CD14-positive monocyte (primary cell): ENCODE measurements at regions not wholly inside any gene's neighbourhood (a gene's known extent, or its start where the extent isn't known, plus 50 kb on each side); places are given as distances from the start of the nearest gene placed in this dataset.

Experiments
- DNase-seq, 3 donors: peaks; one replicate each; pipeline ENCODE4 v3.0.0-alpha.2; 2011 to 2022
- H2AFZ ChIP-seq: 2 replicates; pipeline ENCODE4 v1.6.0; 2012; ENCODE audit warnings: mild to moderate bottlenecking, low read depth, low read length, inconsistent platforms; ENCODE audit not compliant: insufficient read depth, poor library complexity, severe bottlenecking
- H3K27ac ChIP-seq, 2 donors: 1 replicate in 1 of 2; 2 replicates in 1 of 2; pipeline ENCODE4 v1.5.1; 2012 to 2013; ENCODE audit warnings: low read length in 2 of 2, control low read depth in 1 of 2, inconsistent platforms in 1 of 2, low read depth in 1 of 2, mild to moderate bottlenecking in 1 of 2
- H3K27me3 ChIP-seq, 2 donors: one replicate each; pipeline versions ENCODE4 v1.6.0 to v1.6.1; 2011 to 2013; ENCODE audit warnings: low read length in 2 of 2; ENCODE audit not compliant: control insufficient read depth in 2 of 2, insufficient read depth in 2 of 2
- H3K36me3 ChIP-seq, 2 donors: replicated peaks in 1 of 2; 1 replicate in 1 of 2; 2 replicates in 1 of 2; pipeline versions ENCODE4 v1.5.1 to v1.6.1; 2012 to 2013; ENCODE audit warnings: low read length in 2 of 2, control low read depth in 1 of 2, inconsistent platforms in 1 of 2, mild to moderate bottlenecking in 1 of 2; ENCODE audit not compliant: insufficient read depth in 2 of 2, control insufficient read depth in 1 of 2
- H3K4me1 ChIP-seq, 2 donors: 1 replicate in 1 of 2; 2 replicates in 1 of 2; pipeline versions ENCODE4 v1.5.1 to v1.6.1; 2012 to 2013; ENCODE audit warnings: low read length in 2 of 2, control low read depth in 1 of 2, inconsistent platforms in 1 of 2, mild to moderate bottlenecking in 1 of 2, moderate library complexity in 1 of 2; ENCODE audit not compliant: insufficient read depth in 2 of 2, control insufficient read depth in 1 of 2
- H3K4me2 ChIP-seq: replicated peaks from 2 replicates; pipeline ENCODE3; 2012; ENCODE audit warnings: low read length, moderate library complexity, mild to moderate bottlenecking; ENCODE audit not compliant: poor library complexity, severe bottlenecking; ENCODE audit errors: extremely low read depth
- H3K4me3 ChIP-seq, 3 experiments: fragments of 200-600 bp in 1 of 3; sonication (generic) in 1 of 3; replicated peaks in 1 of 3; 1 replicate in 2 of 3; 2 replicates in 1 of 3; pipeline ENCODE4 v1.5.1; 2011 to 2013; ENCODE audit warnings: low read length in 3 of 3, mild to moderate bottlenecking in 3 of 3, control low read depth in 2 of 3, low read depth in 2 of 3, inconsistent platforms in 1 of 3, moderate library complexity in 1 of 3
- H3K79me2 ChIP-seq: 2 replicates; pipeline ENCODE4 v1.6.0; 2012; ENCODE audit warnings: mild to moderate bottlenecking, control low read depth, inconsistent platforms, low read length, moderate library complexity; ENCODE audit not compliant: insufficient read depth
- H3K9ac ChIP-seq: 2 replicates; pipeline ENCODE4 v1.6.0; 2017; ENCODE audit warnings: low read length, mild to moderate bottlenecking; ENCODE audit not compliant: insufficient read depth, poor library complexity, severe bottlenecking
- H3K9me3 ChIP-seq, 2 donors: replicated peaks in 1 of 2; 1 replicate in 1 of 2; 2 replicates in 1 of 2; pipeline versions ENCODE4 v1.5.1 to v1.6.1; 2012 to 2013; ENCODE audit warnings: low read length in 2 of 2, control low read depth in 1 of 2; ENCODE audit not compliant: control insufficient read depth in 1 of 2, insufficient read depth in 1 of 2
- H4K20me1 ChIP-seq: 2 replicates; pipeline ENCODE4 v1.6.0; 2012; ENCODE audit warnings: mild to moderate bottlenecking, low read length, control low read depth, moderate library complexity; ENCODE audit not compliant: insufficient read depth
- H3K27ac Mint-ChIP-seq, 7 donors: one replicate each; pipeline ENCODE4 v1.8.0; 2020; ENCODE audit warnings: mild to moderate bottlenecking in 7 of 7, mixed read lengths in 7 of 7, moderate library complexity in 6 of 7, inconsistent platforms in 2 of 7
- H3K27me3 Mint-ChIP-seq, 3 donors: one replicate each; pipeline ENCODE4 v1.8.0; 2021 to 2022; ENCODE audit warnings: low read depth in 3 of 3, mild to moderate bottlenecking in 3 of 3, mixed read lengths in 3 of 3, moderate library complexity in 3 of 3, inconsistent platforms in 1 of 3
- H3K36me3 Mint-ChIP-seq, 2 donors: one replicate each; pipeline ENCODE4 v1.8.0; 2020; ENCODE audit warnings: mixed read lengths in 2 of 2, inconsistent platforms in 1 of 2, mild to moderate bottlenecking in 1 of 2
- H3K4me1 Mint-ChIP-seq: one replicate; pipeline ENCODE4 v1.8.0; 2020; ENCODE audit warnings: mild to moderate bottlenecking, mixed read lengths
- H3K4me3 Mint-ChIP-seq, 2 donors: one replicate each; pipeline ENCODE4 v1.8.0; 2020; ENCODE audit warnings: mild to moderate bottlenecking in 2 of 2, mixed read lengths in 2 of 2, moderate library complexity in 1 of 2
- H3K9me3 Mint-ChIP-seq, 7 donors: one replicate each; pipeline ENCODE4 v1.8.0; 2020 to 2022; ENCODE audit warnings: mixed read lengths in 7 of 7, mild to moderate bottlenecking in 6 of 7, moderate library complexity in 6 of 7, inconsistent platforms in 2 of 7
- CTCF ChIP-seq: fragments of 200-600 bp; IDR thresholded peaks from one replicate; pipeline ENCODE4 v1.8.0; 2022; ENCODE audit warnings: antibody characterized with exemption, mild to moderate bottlenecking
- WGBS: methylation state at CpG from one replicate; pipeline ENCODE4 v1.1.5; 2013; ENCODE audit warnings: missing lambda C conversion rate; ENCODE audit not compliant: insufficient coverage; 5-methylcytosine and 5-hydroxymethylcytosine counted together
- intact Hi-C, 2 donors: fragments of 100-400 bp; cut with micrococcal nuclease; formaldehyde crosslinking; loops; one replicate each; pipeline versions ENCODE4 v1.15.0 to v1.15.1; 2023

DNA sequence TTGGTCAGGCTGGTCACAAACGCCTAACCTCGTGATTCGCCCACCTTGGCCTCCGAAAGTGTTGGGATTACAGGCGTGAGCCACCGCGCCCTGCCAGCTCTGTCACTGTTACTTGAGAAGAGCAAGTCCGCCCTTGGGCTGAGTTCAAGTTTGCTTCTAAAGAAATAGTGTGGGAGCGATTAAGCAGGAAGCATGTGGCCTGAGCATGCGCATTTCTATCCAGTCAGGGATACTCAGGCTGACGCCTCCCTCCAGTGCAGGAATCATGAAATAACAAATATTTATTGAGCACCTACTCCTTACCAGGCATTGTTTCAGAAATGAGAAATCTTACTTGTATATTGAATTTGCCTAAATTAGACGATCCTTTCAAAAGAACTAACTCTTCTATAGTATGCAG is 166.2 kb downstream of the EDN1 start:
- Mint-ChIP-seq H3K27ac (no peak overlapping the region), H3K4me1 (no peaks in the 10 kb centered on the region), H3K27me3 (peaks cover 0 to 1% (median 1%) of the 10 kb centered on the region in 3 donors), H3K36me3 (no peaks in the 10 kb centered on the region), H3K4me3 (no peak overlapping the region), H3K9me3 (peaks cover 12 to 30% (median 21%) of the 10 kb centered on the region in 7 donors)
- Histone ChIP-seq H3K4me2 (no peak overlapping the region), H3K27me3 (no peaks in the 10 kb centered on the region), H3K4me1 (no peaks in the 10 kb centered on the region), H3K9me3 (peaks cover 12 to 22% of the 10 kb centered on the region in 2 donors), H3K79me2 (no peaks in the 10 kb centered on the region), H3K27ac (no peak overlapping the region), H3K4me3 (no peak overlapping the region), H4K20me1 (no peaks in the 10 kb centered on the region), H2AFZ (no peak overlapping the region), H3K9ac (no peak overlapping the region), H3K36me3 (no peaks in the 10 kb centered on the region)
- intact Hi-C loops, result no loop called here
- DNase-seq, result no peak
- TF ChIP-seq CTCF, result no peak
- WGBS, result 99% methylated on average over 8 of the region's 12 CpGs

- peaks cover 12 to 28% (median 19%) of the 10 kb centered on the region in 7 donors for H3K9me3 Mint-ChIP-seq
- Histone ChIP-seq H3K9ac (no peak overlapping the region), H3K4me3 (no peak overlapping the region), H2AFZ (no peak overlapping the region), H3K36me3 (no peaks in the 10 kb centered on the region), H4K20me1 (no peaks in the 10 kb centered on the region), H3K4me1 (no peaks in the 10 kb centered on the region), H3K9me3 (peaks cover 12 to 20% of the 10 kb centered on the region in 2 donors), H3K4me2 (no peak overlapping the region), H3K79me2 (no peaks in the 10 kb centered on the region), H3K27ac (no peak overlapping the region), H3K27me3 (no peaks in the 10 kb centered on the region)
- H3K27ac Mint-ChIP-seq, result peak overlapping the region in 2 of 7 donors; percentile 6 to 14
- H3K4me1 Mint-ChIP-seq, result no peaks in the 10 kb centered on the region
- no peak for TF ChIP-seq CTCF
- H3K4me3 Mint-ChIP-seq, result no peak overlapping the region
- no peak for DNase-seq
- H3K36me3 Mint-ChIP-seq, result no peaks in the 10 kb centered on the region
- peaks cover 0 to 1% (median under 1%) of the 10 kb centered on the region in 3 donors for H3K27me3 Mint-ChIP-seq
- WGBS, result no CpG with 5 or more reads among the region's 3 CpGs
- intact Hi-C loops, result no loop called here
These were observed 166.9 kb downstream of the EDN1 start for GRCh38 chr6:12457094-12457493.
